ENCODE measurements at regions not wholly inside any gene's neighbourhood (a gene's known extent, or its start where the extent isn't known, plus 50 kb on each side); places are given as distances from the start of the nearest gene placed in this dataset.
"Not testable (repeated sequence)": the region's sequence is repeated elsewhere in the genome, so short reads cannot be mapped to it uniquely, and the experiment has no call there.

DNA sequence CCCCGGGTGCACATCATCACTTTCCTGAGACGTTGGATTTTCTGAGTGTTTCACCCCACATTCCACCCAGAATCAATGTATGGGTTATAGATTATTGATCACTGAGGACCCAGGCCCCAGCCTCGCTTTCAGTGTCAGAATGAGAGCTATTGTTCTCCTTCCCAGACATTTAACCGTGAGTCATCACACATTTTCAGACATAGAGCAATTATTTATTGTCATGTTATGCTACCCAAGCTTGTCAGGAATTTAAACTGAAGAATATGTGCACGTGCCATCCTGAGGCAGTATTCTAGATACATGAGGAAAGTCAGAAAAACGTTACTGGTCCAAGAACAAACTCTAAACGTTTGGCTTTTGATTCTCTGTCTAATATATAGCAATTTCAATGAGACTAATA is 276.6 kb upstream of the ZNF507 start:
- intact Hi-C loops (cut with micrococcal nuclease), result no loop called here
- H3K36me3 Mint-ChIP-seq (ENCODE audit: low read depth), result no peaks in the 10 kb centered on the region
- no peak overlapping the region for H3K4me3 Mint-ChIP-seq
- no peak overlapping the region for H3K27ac Mint-ChIP-seq
- no peaks in the 10 kb centered on the region for H3K9me3 Mint-ChIP-seq
- no peaks in the 10 kb centered on the region for H3K4me1 Mint-ChIP-seq (ENCODE audit: low read depth)
- ChIA-PET POLR2A (no interaction called here), CTCF (no interaction called here)
- DNase-seq (no peak), ATAC-seq (no peak)
- TF ChIP-seq, protein P1, sequence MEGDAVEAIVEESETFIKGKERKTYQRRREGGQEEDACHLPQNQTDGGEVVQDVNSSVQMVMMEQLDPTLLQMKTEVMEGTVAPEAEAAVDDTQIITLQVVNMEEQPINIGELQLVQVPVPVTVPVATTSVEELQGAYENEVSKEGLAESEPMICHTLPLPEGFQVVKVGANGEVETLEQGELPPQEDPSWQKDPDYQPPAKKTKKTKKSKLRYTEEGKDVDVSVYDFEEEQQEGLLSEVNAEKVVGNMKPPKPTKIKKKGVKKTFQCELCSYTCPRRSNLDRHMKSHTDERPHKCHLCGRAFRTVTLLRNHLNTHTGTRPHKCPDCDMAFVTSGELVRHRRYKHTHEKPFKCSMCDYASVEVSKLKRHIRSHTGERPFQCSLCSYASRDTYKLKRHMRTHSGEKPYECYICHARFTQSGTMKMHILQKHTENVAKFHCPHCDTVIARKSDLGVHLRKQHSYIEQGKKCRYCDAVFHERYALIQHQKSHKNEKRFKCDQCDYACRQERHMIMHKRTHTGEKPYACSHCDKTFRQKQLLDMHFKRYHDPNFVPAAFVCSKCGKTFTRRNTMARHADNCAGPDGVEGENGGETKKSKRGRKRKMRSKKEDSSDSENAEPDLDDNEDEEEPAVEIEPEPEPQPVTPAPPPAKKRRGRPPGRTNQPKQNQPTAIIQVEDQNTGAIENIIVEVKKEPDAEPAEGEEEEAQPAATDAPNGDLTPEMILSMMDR (IDR thresholded peaks at IDR 0.05), result no peak
- H3K27me3 Mint-ChIP-seq, result no peaks in the 10 kb centered on the region

DNA sequence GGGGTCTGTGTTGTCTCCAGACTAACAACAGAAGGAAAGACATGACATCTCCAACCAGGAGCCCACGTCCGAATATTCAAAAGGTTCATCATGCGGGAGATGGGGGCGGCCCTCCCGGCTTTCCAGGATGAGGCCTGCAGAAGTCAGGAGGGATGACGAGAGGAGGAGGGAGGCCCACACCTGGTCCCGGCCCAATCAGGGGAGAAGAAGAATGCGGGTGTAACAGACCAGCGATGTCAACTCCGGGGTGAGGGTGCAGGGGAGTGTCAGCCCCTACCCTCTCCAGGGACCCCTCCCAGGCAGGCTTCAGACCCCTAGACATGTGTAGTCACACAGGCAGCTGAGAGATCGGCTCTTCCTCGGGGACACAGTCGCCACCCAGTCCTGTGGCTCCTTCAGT is 275.3 kb upstream of the ZNF507 start:
- Mint-ChIP-seq H3K9me3 (no peaks in the 10 kb centered on the region), H3K4me1 (ENCODE audit: low read depth) (no peaks in the 10 kb centered on the region), H3K27me3 (no peaks in the 10 kb centered on the region), H3K36me3 (ENCODE audit: low read depth) (no peaks in the 10 kb centered on the region), H3K4me3 (no peak overlapping the region), H3K27ac (no peak overlapping the region)
- TF ChIP-seq, protein P1 (IDR thresholded peaks at IDR 0.05), result no peak
- intact Hi-C loops (cut with micrococcal nuclease), result no loop called here
- DNase-seq (no peak), ATAC-seq (no peak)
- POLR2A ChIA-PET, result no interaction called here
- CTCF ChIA-PET, result no interaction called here

GRCh38 chr19:32082028-32082427 is 263.4 kb upstream of the ZNF507 start:
- TF ChIP-seq, protein P1 (IDR thresholded peaks at IDR 0.05), result no peak
- H3K36me3 Mint-ChIP-seq (ENCODE audit: low read depth), result no peaks in the 10 kb centered on the region
- ATAC-seq (no peak), DNase-seq (no peak)
- no peaks in the 10 kb centered on the region for H3K27me3 Mint-ChIP-seq
- H3K4me3 Mint-ChIP-seq, result no peak overlapping the region
- no peak overlapping the region for H3K27ac Mint-ChIP-seq
- ChIA-PET POLR2A (no interaction called here), CTCF (no interaction called here)
- intact Hi-C loops (cut with micrococcal nuclease), result no loop called here
- H3K4me1 Mint-ChIP-seq (ENCODE audit: low read depth), result no peaks in the 10 kb centered on the region
- peaks cover 2% of the 10 kb centered on the region for H3K9me3 Mint-ChIP-seq

GRCh38 chr19:32084756-32085363 is 260.6 kb upstream of the ZNF507 start:
- H3K27ac Mint-ChIP-seq; intact Hi-C loops (cut with micrococcal nuclease); H3K36me3 Mint-ChIP-seq (ENCODE audit: low read depth); POLR2A ChIA-PET; H3K4me3 Mint-ChIP-seq; H3K27me3 Mint-ChIP-seq; DNase-seq; CTCF ChIA-PET; H3K4me1 Mint-ChIP-seq (ENCODE audit: low read depth); ATAC-seq; H3K9me3 Mint-ChIP-seq: not testable (repeated sequence)

DNA sequence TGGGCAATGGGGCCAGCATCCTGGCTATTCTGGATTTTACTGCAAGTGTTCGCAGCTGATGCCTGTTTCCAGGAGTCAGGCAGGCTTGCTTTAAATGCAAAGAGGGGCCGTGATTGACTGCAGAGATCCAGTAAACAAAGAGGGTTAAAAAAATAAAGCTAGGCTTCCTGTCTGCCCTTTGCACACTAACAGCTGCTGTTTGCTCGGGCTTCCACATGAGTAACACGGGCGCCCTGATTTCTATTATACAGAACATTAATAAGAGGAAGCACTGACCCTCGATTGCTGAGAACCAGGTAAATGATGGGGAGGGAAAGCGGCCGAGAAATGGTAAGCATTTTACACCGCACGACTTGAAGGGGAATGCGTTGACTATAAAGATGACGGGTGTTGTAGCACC is 254.2 kb upstream of the ZNF507 start:
- Mint-ChIP-seq H3K4me3 (no peak overlapping the region), H3K4me1 (ENCODE audit: low read depth) (no peaks in the 10 kb centered on the region), H3K9me3 (peaks cover 2% of the 10 kb centered on the region), H3K27ac (no peak overlapping the region), H3K27me3 (no peaks in the 10 kb centered on the region), H3K36me3 (ENCODE audit: low read depth) (no peaks in the 10 kb centered on the region)
- CTCF ChIA-PET, result no interaction called here
- ATAC-seq (no peak), DNase-seq (no peak)
- TF ChIP-seq, protein P1 (IDR thresholded peaks at IDR 0.05), result no peak
- POLR2A ChIA-PET, result no interaction called here
- intact Hi-C loops (cut with micrococcal nuclease), result no loop called here

- Mint-ChIP-seq H3K27ac (no peak overlapping the region), H3K4me3 (no peak overlapping the region), H3K4me1 (ENCODE audit: low read depth) (no peaks in the 10 kb centered on the region), H3K9me3 (no peaks in the 10 kb centered on the region), H3K27me3 (no peaks in the 10 kb centered on the region), H3K36me3 (ENCODE audit: low read depth) (no peaks in the 10 kb centered on the region)
- ChIA-PET POLR2A (no interaction called here), CTCF (no interaction called here)
- DNase-seq, result no peak
- TF ChIP-seq, protein P1 (IDR thresholded peaks at IDR 0.05), result no peak
- intact Hi-C loops (cut with micrococcal nuclease), result no loop called here
- ATAC-seq, result no peak
Measured at GRCh38 chr19:32097011-32097410, 248.4 kb upstream of the ZNF507 start.
